ENCODE measurements at regions not wholly inside any gene's neighbourhood (a gene's known extent, or its start where the extent isn't known, plus 50 kb on each side); places are given as distances from the start of the nearest gene placed in this dataset.

GRCh38 chr13:64078025-64078424 is 2662.4 kb upstream of the PCDH20 start:
- TF ChIP-seq ZFX (IDR thresholded peaks at IDR 0.05): no peak
- TF ChIP-seq CTCF (conservative IDR thresholded peaks at IDR 0.05): no peak
- H3K27ac ChIP-seq: peak overlapping the region; percentile 62

GRCh38 chr13:64077132-64077835 is 2661.6 kb upstream of the PCDH20 start:
- H3K27ac ChIP-seq: peak overlapping the region; percentile 62

- TF ChIP-seq ZFX (IDR thresholded peaks at IDR 0.05) (no peak), CTCF (conservative IDR thresholded peaks at IDR 0.05) (no peak)
These were observed 2660.1 kb upstream of the PCDH20 start for GRCh38 chr13:64075543-64076271.

GRCh38 chr13:64074971-64075474 is 2659.4 kb upstream of the PCDH20 start:
- TF ChIP-seq CTCF (conservative IDR thresholded peaks at IDR 0.05): no peak
- no peak for TF ChIP-seq ZFX (IDR thresholded peaks at IDR 0.05)
- no peak overlapping the region for H3K27ac ChIP-seq

More at GRCh38 chr13:64075543-64076271, 2660.1 kb upstream of the PCDH20 start:
- no peak overlapping the region for H3K27ac ChIP-seq

GRCh38 chr13:64073203-64073602 is 2657.6 kb upstream of the PCDH20 start:
- no peak overlapping the region for H3K27ac ChIP-seq
- TF ChIP-seq ZFX (IDR thresholded peaks at IDR 0.05) (no peak), CTCF (conservative IDR thresholded peaks at IDR 0.05) (no peak)

GRCh38 chr13:64071352-64071751 is 2655.7 kb upstream of the PCDH20 start:
- TF ChIP-seq ZFX (IDR thresholded peaks at IDR 0.05): no peak
- H3K27ac ChIP-seq: no peak overlapping the region

- TF ChIP-seq ZFX (IDR thresholded peaks at IDR 0.05) (no peak), CTCF (conservative IDR thresholded peaks at IDR 0.05) (no peak)
These were observed 2654.2 kb upstream of the PCDH20 start for GRCh38 chr13:64069892-64070291.

GRCh38 chr13:64066711-64067110 is 2651.1 kb upstream of the PCDH20 start:
- TF ChIP-seq ZFX (IDR thresholded peaks at IDR 0.05) (no peak), CTCF (conservative IDR thresholded peaks at IDR 0.05) (no peak)
- no peak overlapping the region for H3K27ac ChIP-seq

More at GRCh38 chr13:64069892-64070291, 2654.2 kb upstream of the PCDH20 start:
- no peak overlapping the region for H3K27ac ChIP-seq

All from C4-2B (cell line).